NB4 (cell line): ENCODE measurements at regions not wholly inside any gene's neighbourhood (a gene's known extent, or its start where the extent isn't known, plus 50 kb on each side); places are given as distances from the start of the nearest gene placed in this dataset.

Experiments
- CTCF ChIP-seq: IDR thresholded peaks from one replicate; pipeline ENCODE4 v1.5.1; 2012; ENCODE audit warnings: low read depth, low read length
- MAX ChIP-seq: IDR thresholded peaks from 2 replicates; pipeline ENCODE4 v1.6.1; 2011; ENCODE audit warnings: low read depth, low read length
- POLR2A ChIP-seq: IDR thresholded peaks from 2 replicates; pipeline ENCODE4 v1.6.1; 2011; ENCODE audit warnings: mild to moderate bottlenecking; ENCODE audit not compliant: insufficient read length; ENCODE audit errors: extremely low read depth

- no peak for TF ChIP-seq CTCF
- no peak for TF ChIP-seq MAX
- no peak for TF ChIP-seq POLR2A
Measured at GRCh38 chr10:44060221-44060620, 324.7 kb downstream of the CXCL12 start.
